NCI-H774 (cell line): ENCODE measurements at regions not wholly inside any gene's neighbourhood (a gene's known extent, or its start where the extent isn't known, plus 50 kb on each side); places are given as distances from the start of the nearest gene placed in this dataset.
A peak's percentile ranks its signal among the peaks of the same experiment; 100 is the strongest.

Experiments
- DNase-seq: peaks from one replicate; lab custom pipeline; 2025; lab: John Stamatoyannopoulos, UW

- no peak for DNase-seq
Observed at GRCh38 chr9:129330711-129331492, 152.8 kb upstream of the IER5L start.

GRCh38 chr9:129328355-129329042, 150.4 kb upstream of the IER5L start:
- no peak for DNase-seq

- no peak for DNase-seq
Observed at GRCh38 chr9:129327552-129328328, 149.7 kb upstream of the IER5L start.

GRCh38 chr9:129326061-129327005, 148.3 kb upstream of the IER5L start:
- DNase-seq, result no peak

DNA sequence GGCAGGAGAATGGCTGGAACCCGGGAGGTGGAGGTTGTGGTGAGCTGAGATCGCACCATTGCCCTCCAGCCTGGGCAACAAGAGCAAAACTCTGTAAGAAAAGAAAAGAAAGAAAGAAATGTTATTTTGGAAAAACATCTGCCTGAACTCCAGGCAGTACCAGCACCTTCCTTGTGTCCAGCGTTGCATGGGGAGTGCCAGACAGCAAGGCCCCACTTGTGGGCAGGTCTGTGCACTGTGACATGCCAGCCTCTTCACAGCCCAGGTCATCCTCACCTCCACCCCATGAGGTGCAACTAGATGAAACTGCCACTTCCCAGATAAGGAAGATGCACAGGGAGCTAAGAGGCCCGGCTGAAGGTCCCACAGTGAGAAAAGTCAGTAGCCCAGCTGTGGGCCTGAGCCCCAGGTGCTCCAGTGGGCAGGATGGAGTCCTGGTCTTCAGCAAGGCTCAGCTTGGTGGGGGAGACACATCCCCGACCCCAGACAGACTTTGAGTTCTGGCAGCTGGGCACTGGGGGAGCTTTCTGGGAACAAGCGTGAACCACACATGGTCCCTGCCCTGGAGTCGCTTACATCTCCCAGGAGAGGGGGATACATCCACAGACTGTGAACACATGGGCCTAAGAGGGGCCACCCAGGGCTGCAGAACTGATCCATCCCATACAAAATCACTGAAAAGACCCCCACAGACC, 146.9 kb upstream of the IER5L start:
- no peak for DNase-seq

DNA sequence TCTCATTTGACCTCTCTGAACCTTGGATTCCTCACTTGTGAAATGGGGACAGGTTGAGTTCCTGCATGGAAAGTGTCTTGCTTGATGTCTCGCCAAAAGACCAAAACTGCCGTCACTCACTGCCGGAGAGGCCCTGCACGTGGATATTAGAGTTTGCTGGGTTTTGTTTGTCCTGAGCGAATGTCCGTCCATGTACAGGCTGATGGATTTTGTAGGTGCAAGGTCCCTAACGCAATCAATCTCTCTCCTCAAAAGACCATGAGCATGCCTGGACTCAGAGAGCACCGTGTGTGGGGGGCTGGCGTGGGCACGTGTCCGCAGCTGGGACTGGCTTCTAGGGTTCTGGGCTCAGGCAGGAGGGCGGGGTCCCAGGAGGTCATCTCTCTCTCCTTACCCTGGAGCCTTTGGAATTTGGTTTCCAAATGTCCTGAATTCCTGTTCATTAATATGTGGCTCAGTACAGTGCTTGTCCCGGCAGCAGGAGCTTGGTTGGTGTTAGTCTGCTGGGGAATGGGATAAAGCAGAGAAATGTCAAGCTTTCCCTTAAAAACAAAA, 146.0 kb upstream of the IER5L start:
- no peak for DNase-seq

GRCh38 chr9:129323376-129323998, 145.4 kb upstream of the IER5L start:
- no peak for DNase-seq

- DNase-seq, result no peak
Observed at GRCh38 chr9:129322641-129323375, 144.7 kb upstream of the IER5L start.

GRCh38 chr9:129322022-129322621, 144.1 kb upstream of the IER5L start:
- DNase-seq, result no peak

- DNase-seq, result no peak
Observed at GRCh38 chr9:129321286-129322021, 143.4 kb upstream of the IER5L start.

DNA sequence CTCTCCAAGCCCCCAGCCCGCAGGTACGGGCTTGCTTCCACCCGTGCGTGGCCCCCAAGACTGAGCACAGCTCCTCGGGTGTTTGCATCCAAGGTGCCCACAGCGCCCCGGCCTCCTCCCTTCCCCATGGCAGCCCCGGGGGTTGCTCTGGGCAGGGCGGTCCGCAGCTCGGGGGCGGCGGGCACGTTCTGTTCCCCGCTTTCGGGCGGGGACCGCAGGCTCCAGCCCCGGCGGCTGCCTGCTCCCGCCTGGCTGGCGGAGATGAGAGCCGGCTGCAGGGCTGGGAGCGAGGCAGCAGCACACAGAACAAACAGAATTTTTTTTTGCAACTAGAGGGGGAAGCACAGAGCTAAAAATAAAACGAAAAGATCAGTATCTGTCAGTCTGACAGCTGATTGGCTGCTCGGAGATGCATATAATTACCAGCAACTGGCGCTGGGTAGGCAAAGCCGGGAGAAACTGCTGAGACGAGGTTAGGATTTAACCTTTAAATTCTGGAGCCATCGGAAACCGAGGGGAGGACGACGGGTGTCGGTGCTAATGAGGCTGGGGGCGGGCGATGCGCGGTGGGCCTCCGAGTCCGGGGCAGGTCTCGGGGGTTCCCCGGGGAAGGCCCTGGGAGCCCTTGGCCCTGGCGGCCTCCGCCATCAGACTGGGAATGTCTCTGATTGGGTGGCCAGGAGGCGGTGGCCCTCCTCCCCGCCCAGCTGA, 142.7 kb upstream of the IER5L start:
- peak; percentile 89 for DNase-seq

DNA sequence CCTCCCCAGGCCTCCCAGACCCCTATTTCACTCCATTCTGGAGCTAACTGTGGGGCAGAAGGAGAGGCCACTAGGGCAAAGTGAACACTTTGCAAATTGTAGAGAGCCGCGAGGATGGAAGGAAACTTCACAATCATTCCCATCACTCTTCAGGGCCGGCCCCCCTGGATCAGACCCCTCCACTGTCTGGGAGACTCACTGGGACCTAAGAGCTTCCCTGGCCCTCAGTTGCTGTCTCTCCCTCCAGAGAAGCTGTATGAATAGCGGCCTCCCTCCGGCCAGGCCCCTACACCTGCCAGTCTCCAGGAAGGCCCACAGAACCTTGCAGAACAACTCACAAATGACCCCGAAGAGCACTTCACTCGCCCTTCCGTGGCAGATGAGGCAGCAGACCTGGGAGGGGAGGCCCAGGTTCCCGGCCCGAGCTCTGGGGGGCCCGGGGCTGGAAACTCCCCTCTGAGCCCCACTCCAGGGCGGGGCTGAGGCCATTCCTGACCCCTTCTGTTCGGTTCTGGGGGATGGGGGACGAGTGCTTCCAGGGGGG, 141.9 kb upstream of the IER5L start:
- no peak for DNase-seq

DNA sequence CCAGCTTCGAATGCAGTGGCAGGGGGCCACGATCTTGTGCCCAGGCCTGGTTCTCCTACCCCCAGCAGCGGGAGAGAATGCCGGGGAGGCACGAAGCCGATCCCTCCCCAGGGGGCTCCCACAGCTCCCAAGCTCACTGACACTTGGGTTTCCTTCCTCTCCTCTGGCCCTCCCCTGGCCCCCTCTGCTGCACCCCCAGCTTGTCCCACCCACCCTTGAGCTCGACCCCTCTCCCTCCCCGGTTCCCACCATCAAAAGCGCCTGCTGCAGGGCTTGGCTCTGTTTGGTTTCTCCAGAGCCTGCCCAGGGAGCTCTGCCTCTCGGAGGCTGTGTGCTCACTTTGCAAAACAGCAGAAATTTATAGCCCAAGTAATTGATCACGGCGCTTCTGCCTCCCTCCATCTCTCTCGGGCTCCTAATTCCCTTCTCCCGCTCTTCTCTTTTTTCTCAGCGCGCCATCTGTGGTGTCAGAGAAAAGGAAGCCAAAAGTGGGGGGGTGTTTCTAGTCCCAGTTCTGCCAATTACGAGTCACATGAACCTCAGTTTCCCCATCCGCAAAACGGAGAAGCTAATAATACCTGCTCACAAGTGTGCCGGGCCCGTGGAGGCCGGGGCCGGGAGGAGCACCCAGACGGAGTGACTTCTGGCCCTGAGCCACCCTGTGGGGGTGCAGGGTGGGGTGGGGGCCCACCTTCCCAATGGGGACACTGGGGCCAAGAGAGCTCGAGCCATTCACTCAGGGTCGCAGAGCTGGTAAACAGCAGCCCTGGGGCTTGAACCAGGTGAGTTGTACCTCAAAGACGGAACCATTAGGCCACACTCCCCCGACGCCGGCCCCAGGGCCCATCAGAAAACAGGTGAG, 141.2 kb upstream of the IER5L start:
- no peak for DNase-seq

GRCh38 chr9:129318121-129319075, 140.3 kb upstream of the IER5L start:
- no peak for DNase-seq
